GM19438 (cell line): ENCODE measurements at regions not wholly inside any gene's neighbourhood (a gene's known extent, or its start where the extent isn't known, plus 50 kb on each side); places are given as distances from the start of the nearest gene placed in this dataset.
"Not testable (repeated sequence)": the region's sequence is repeated elsewhere in the genome, so short reads cannot be mapped to it uniquely, and the experiment has no call there.

Source experiments
- ATAC-seq: cut with Tn5 transposase; IDR thresholded peaks from one replicate; pipeline ENCODE4 v1.9.1; 2021; ENCODE audit warnings: low read depth; ENCODE audit not compliant: unreplicated experiment

DNA sequence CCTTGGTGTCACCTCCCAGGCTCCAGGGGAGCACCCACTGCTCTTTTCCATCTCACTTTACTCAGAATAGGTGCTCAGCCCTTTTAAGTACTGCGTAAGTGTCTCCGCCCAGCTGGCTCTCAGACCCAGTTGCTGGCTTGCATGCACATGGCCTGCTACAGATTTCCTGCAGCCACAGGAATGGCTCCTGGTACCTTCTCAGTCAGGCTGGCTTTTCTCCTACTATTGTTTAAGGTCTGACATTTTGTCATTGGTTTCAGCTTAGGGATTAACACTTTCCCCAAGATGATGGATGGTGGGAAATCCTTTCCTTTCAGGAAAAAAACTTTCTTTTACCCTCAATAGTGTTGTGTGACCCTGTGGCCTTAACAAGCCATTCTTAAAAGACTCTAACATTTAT is 1652.3 kb upstream of the WWC1 start:
- no peak for ATAC-seq

DNA sequence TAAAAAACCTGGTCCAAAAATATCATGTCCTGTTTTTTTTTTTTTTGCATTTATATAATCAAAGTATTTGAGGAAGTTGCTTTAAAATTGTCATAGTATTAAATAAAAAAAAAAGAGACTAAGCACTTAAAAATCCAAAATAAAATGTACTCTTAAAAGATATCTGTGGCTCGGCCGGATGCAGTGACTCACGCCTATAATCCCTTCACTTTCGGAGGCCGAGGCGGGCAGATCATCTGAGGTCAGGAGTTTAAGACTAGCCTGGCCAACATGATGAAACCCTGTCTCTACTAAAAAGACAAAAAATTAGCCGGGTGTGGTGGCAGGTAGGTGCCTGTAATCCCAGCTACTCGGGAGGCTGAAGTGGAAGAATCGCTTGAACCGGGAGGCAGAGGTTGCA is 1651.3 kb upstream of the WWC1 start:
- ATAC-seq = not testable (repeated sequence)

DNA sequence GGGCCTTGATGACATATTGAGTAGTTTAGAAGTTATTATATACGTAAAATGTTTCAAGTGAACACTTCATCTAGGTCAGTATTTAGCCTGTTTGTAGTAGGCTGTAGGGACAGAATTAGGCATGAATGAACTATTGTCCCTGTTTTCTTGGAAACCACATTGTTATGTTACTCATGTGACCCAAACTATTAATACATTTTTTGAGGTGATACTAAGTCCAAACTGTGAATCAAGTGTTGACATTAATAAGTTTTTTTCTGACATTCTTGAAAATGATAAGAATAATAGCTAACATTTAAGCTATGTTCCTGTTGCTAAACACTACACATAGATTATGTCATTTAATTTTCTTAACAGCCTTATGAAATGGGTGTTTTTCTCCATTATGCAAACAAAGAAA is 1642.7 kb upstream of the WWC1 start:
- no peak for ATAC-seq

DNA sequence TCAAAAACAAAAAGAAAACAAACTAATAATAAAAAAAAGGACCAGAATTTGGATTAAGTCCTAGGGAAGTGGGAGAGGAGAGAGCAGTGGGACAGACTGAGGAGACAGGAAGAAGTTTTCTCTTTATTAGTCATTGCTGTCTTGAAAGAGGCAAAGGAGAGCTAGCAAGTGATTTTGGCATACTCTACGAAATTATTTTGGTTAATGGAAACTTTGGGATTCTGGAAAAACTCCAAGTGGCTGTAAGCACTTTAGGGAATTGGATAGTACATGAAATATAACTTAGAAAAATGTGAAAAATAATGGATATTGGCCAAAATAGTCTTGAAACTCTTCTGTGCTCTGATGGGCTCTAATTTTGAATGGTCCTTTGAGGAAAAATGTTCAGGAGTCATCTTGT is 1641.8 kb upstream of the WWC1 start:
- ATAC-seq = no peak

DNA sequence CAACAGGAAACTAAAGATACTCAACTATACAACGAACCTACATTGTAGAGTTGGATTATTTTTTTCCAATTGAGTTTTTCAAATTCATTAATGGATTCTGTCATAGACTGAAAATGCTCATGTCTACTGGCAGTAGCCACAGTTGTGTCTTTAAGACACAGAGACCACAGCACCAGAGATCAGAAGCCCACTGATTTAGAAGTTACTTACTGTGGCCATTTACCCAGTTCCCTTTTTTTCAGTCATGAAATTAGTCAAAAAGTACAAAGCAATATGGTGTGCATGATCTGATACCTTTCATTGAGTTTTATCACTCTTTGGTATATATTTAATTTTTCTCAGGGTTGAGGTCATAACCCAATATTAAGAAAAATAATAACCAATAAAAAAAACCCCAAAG is 1640.2 kb upstream of the WWC1 start:
- no peak for ATAC-seq

DNA sequence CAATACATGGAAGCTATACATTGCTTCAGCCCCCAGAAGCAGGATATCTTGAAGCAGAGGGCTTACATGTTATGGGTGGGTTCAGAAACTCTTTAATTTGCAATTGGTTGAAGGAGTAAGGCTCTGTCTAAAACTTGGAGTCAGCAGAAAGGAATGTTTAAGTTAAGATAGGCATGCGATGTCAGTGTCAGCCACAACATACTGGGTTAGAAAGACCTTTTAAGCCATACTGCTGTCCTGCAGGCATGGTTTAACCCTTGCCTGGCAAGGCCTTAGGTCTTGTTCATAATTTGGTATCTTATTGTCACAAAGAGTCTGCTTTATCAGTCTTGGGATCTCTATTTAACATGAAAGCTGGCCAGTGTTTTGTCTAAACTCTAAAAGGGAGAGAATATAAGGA is 1619.6 kb upstream of the WWC1 start:
- ATAC-seq = no peak

- no peak for ATAC-seq
Measured at GRCh38 chr5:166672431-166672830, 1619.0 kb upstream of the WWC1 start.

- ATAC-seq = no peak
Measured at GRCh38 chr5:166677891-166678290, 1613.6 kb upstream of the WWC1 start.

GRCh38 chr5:166679331-166679730 is 1612.1 kb upstream of the WWC1 start:
- ATAC-seq = no peak

DNA sequence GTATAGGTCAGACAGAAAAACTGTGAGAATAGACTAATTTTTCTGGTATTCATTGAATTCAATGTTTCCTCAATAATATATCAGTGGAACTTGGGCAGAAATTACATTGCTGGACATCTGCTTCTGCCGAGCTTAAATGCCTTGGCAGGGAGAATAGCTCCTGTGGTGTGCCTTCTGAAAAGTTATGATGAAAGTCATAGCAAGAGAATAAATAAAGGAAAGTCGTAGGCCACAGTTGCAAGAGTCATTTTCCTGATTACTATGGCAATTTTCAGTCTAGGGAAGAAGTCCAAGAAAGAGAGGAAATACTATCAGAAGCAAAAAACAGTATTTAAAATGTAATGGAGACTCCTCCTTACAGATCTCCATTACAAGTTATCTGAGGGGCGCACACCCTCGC is 1596.1 kb upstream of the WWC1 start:
- no peak for ATAC-seq

DNA sequence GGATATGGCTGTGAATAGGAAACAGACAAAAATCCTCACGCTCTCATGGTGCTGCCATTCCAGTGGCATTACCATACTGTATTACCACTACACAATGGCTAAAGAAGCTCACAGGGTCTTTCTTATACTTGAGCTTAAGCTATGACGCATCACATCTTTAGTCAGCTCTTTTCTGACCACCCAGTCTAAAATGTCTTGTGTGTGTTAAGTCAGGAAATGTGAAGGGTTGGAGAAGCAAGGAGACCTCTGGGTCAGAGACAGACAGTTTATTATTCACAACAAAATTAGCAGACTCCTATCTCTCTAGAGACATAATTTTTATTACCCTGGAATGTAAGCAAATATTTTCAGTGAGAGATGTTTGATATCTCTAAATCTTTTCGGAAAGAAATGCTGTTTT is 1583.2 kb upstream of the WWC1 start:
- no peak for ATAC-seq

DNA sequence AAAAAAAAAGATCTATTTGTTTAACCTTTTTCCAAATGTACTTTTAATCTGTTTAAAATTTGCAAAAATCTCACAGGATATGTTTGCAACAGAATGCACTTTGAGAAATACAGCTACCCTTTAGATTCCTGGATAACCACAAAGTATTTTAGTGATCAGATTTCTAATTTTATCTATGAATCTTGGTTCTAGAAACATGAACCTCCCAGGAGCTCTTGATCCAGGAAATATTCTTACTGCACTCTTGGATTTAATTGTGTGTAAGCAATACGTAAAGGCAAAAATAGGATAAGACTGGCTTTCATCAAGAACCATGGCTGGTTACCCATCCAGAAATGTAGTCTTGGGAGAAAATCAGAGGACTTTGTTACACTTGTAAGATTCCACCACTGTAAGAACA is 1581.8 kb upstream of the WWC1 start:
- ATAC-seq = no peak

- ATAC-seq = no peak
Measured at GRCh38 chr5:166710271-166710670, 1581.2 kb upstream of the WWC1 start.

GRCh38 chr5:166712447-166713185 is 1578.8 kb upstream of the WWC1 start:
- ATAC-seq = no peak

DNA sequence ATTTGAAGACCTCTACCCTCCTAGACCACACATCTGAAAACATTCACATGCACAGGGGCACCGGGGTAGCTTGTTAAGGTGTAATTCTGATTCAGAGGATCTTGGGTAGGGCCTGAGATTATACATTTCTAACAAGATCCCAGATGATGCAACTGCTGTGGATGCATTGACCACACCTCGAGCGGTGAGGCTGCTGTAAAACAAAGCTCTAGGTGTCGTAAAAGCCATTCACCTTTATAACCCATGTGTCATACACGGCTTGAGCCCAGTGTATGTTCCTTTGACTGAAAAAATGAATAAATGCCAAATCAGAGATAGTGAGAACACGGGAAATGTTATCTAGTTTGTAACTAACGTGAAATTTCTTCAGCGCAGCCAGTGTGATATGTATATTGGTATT is 1578.2 kb upstream of the WWC1 start:
- ATAC-seq = no peak

- no peak for ATAC-seq
Measured at GRCh38 chr5:166716856-166717492, 1574.5 kb upstream of the WWC1 start.

- no peak for ATAC-seq
Measured at GRCh38 chr5:166719991-166720390, 1571.5 kb upstream of the WWC1 start.

DNA sequence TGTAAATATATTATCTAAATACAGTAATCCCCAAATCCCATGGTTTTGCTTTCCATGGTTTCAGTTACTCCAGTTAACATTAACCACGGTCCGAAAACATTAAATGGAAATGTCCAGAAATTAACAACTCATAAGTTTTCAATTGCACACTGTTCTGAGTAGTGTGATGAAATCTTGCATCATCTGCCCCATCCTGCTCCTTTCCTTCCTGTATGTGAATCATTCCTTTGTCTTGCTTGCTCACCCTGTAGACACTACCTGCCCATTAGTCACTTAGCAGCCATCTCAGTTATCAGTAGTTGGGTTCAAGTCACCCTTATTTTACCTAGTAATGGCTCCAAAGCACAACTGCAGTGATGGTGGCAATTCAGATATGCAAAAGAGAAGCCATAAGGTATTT is 1568.5 kb upstream of the WWC1 start:
- no peak for ATAC-seq

GRCh38 chr5:166724284-166724683 is 1567.2 kb upstream of the WWC1 start:
- no peak for ATAC-seq

DNA sequence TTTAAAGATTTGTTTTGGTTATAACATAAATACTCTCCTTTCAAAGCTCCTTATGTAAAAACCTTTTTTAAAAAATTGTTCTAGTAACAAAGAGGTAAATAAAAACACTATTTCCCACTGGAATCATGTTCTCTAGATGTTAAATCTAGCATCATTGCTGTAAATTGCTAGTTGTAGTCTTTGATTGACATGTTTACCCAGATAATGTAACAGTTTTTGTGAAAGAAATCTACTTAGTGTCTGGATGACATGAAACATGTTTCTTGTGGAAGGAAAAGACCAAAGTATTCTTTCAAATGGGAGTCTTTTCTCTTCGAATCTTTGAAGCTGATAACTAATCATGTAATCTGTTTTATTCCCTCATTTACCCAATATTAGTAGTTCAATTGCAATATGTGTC is 1565.9 kb upstream of the WWC1 start:
- ATAC-seq = no peak

DNA sequence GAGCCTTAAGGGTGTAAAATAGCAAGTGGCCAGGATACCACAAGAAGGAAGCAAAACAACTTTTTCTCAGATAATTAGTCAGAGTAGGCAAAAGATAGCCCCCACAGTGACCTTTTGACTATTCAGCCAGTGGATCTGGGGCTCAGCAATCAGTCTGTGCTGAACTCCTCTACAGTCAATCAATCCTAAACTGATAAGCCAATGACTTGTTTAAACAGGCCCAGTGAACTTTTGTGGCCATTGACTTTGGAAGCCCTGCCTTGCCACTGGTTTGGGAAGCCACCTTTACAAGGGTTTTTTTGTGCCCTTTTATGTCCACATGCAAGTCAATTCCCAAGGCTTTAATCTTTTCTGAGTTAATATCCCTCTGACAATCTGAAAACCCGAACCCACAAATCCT is 1565.0 kb upstream of the WWC1 start:
- no peak for ATAC-seq

DNA sequence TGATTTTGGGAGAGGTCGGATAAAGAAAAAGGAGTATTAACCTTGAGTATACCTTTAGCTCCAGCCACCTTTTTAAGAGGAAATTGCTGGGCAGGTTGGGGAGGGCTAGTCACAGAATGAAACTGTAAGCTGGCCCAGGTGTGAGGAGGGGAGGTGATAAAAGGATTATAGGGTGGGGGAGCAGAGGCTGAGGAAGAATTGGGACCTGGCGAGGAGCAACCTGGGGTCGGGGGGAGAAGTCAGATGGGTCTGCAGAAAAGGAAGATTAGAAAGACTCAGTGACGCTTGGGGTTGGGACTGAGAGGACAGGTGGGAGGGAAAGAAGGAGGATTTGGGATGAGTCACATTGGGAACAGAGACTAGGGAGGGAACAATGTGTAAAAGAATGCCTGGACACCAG is 1548.5 kb upstream of the WWC1 start:
- ATAC-seq = not testable (repeated sequence)

DNA sequence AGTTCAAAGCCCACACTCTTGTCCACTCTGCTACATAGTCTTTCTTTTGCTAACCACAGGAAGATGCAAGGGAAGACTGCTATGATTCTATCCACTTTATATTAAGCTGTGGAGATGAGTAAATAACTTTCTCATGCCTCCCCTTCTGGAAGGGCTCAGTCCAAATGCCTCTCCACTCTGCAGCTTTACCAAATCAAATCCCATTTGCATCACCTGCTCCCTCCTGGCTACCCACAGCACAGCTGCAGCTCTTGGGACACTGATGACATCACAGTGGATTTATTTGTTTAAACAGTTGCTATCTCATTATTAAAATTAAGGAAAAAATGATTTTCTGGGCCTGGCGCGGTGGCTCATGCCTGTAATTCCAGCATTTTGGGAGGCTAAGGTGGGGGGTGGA is 1544.9 kb upstream of the WWC1 start:
- ATAC-seq = no peak
